HepG2 (cell line): ENCODE measurements at regions not wholly inside any gene's neighbourhood (a gene's known extent, or its start where the extent isn't known, plus 50 kb on each side); places are given as distances from the start of the nearest gene placed in this dataset.

Experiments used
- EZH2 ChIP-seq: conservative IDR thresholded peaks from 2 replicates; pipeline ENCODE4 v1.6.1; 2012; ENCODE audit warnings: mild to moderate bottlenecking, low read depth, low read length, moderate library complexity
- FOXM1 ChIP-seq: sonication (generic); formaldehyde crosslinking; IDR thresholded peaks from 2 replicates; pipeline ENCODE4 v1.5.0; 2020; ENCODE audit warnings: missing genetic modification reagents
- JARID2 ChIP-seq: sonication (generic); formaldehyde crosslinking; IDR thresholded peaks from 2 replicates; pipeline ENCODE4 v1.8.1; 2023; ENCODE audit warnings: missing genetic modification reagents, inconsistent platforms; ENCODE audit not compliant: insufficient replicate concordance
- JUNB ChIP-seq: sonication (generic); formaldehyde crosslinking; IDR thresholded peaks from 2 replicates; pipeline ENCODE4 v1.8.0; 2022; ENCODE audit warnings: missing genetic modification reagents, mild to moderate bottlenecking, borderline replicate concordance
- NONO ChIP-seq, 2 experiments: fragments of 450-650 bp in 1 of 2; sonication (generic) in 1 of 2; formaldehyde crosslinking in 1 of 2; IDR thresholded peaks in 1 of 2; conservative IDR thresholded peaks in 1 of 2; 2 replicates each; pipeline versions ENCODE4 v1.6.1 to v1.8.0; 2017 to 2022; ENCODE audit warnings: mild to moderate bottlenecking in 1 of 2, missing genetic modification reagents in 1 of 2, moderate library complexity in 1 of 2
- POLR2AphosphoS5 ChIP-seq: IDR thresholded peaks from 2 replicates; pipeline ENCODE4 v1.6.1; 2012; ENCODE audit warnings: low read depth, low read length
- RFX1 ChIP-seq: fragments of 450-650 bp; IDR thresholded peaks from 2 replicates; pipeline ENCODE4 v1.6.1; 2017
- TAF1 ChIP-seq: sonication (generic); formaldehyde crosslinking; IDR thresholded peaks from 2 replicates; pipeline ENCODE4 v1.4.0; 2020; ENCODE audit warnings: missing genetic modification reagents
- TCF7L2 ChIP-seq: IDR thresholded peaks from 2 replicates; pipeline ENCODE4 v1.6.1; 2011; ENCODE audit warnings: mild to moderate bottlenecking, low read depth, low read length, moderate library complexity
- ZNF333 ChIP-seq: sonication (generic); formaldehyde crosslinking; IDR thresholded peaks from 2 replicates; pipeline ENCODE4 v1.4.0; 2020; ENCODE audit warnings: mild to moderate bottlenecking, missing genetic modification reagents, borderline replicate concordance
- ZNF547 ChIP-seq: sonication (generic); formaldehyde crosslinking; IDR thresholded peaks from 2 replicates; pipeline ENCODE4 v1.5.1; 2020; ENCODE audit warnings: mild to moderate bottlenecking, missing genetic modification reagents
- TF ChIP-seq, protein P1 (sequence below): sonication (generic); formaldehyde crosslinking; IDR thresholded peaks from 2 replicates; pipeline ENCODE4 v1.5.0; 2020; ENCODE audit warnings: mild to moderate bottlenecking, missing genetic modification reagents, moderate library complexity
- TF ChIP-seq, protein P2 (sequence below): sonication (generic); formaldehyde crosslinking; IDR thresholded peaks from 2 replicates; pipeline ENCODE4 v1.4.0; 2020; ENCODE audit warnings: missing genetic modification reagents
- TF ChIP-seq, protein P3 (sequence below): sonication (generic); formaldehyde crosslinking; IDR thresholded peaks from 2 replicates; pipeline ENCODE4 v1.9.0; 2021; ENCODE audit warnings: missing genetic modification reagents, borderline replicate concordance

DNA sequence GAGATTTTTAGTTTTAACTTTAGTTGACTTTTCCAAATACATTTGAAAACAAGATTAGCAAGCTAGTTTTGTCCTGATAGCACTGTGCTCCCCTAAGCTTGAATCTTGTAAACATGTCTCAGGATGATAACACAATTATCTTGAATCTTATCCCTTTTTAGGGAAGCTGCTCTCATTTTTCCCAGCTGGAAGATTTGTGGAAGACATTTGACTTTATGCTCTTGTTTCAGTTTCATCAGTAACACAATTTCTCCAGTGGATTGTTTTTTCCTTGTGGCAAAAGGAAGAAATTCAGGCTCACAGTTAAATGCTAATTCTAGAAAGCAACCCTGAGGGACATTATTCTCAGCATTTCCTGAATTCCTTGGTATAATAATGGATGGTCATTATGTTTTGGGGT lies 88.8 kb downstream of the CDC7 start:
- TF ChIP-seq, protein P1, sequence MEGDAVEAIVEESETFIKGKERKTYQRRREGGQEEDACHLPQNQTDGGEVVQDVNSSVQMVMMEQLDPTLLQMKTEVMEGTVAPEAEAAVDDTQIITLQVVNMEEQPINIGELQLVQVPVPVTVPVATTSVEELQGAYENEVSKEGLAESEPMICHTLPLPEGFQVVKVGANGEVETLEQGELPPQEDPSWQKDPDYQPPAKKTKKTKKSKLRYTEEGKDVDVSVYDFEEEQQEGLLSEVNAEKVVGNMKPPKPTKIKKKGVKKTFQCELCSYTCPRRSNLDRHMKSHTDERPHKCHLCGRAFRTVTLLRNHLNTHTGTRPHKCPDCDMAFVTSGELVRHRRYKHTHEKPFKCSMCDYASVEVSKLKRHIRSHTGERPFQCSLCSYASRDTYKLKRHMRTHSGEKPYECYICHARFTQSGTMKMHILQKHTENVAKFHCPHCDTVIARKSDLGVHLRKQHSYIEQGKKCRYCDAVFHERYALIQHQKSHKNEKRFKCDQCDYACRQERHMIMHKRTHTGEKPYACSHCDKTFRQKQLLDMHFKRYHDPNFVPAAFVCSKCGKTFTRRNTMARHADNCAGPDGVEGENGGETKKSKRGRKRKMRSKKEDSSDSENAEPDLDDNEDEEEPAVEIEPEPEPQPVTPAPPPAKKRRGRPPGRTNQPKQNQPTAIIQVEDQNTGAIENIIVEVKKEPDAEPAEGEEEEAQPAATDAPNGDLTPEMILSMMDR (CRISPR knock-in tag): no peak
- TF ChIP-seq TAF1 (CRISPR knock-in tag) (no peak), TCF7L2 (no peak), EZH2 (no peak), ZNF547 (CRISPR knock-in tag) (no peak), JUNB (CRISPR knock-in tag) (no peak), ZNF333 (CRISPR knock-in tag) (no peak), RFX1 (no peak), NONO (IDR thresholded peaks at IDR 0.05) (no peak), NONO (CRISPR knock-in tag; conservative IDR thresholded peaks at IDR 0.05) (no peak), JARID2 (no peak), FOXM1 (CRISPR knock-in tag) (no peak), POLR2AphosphoS5 (no peak)
- TF ChIP-seq, protein P2, sequence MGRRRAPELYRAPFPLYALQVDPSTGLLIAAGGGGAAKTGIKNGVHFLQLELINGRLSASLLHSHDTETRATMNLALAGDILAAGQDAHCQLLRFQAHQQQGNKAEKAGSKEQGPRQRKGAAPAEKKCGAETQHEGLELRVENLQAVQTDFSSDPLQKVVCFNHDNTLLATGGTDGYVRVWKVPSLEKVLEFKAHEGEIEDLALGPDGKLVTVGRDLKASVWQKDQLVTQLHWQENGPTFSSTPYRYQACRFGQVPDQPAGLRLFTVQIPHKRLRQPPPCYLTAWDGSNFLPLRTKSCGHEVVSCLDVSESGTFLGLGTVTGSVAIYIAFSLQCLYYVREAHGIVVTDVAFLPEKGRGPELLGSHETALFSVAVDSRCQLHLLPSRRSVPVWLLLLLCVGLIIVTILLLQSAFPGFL (CRISPR knock-in tag): no peak
- TF ChIP-seq, protein P3, sequence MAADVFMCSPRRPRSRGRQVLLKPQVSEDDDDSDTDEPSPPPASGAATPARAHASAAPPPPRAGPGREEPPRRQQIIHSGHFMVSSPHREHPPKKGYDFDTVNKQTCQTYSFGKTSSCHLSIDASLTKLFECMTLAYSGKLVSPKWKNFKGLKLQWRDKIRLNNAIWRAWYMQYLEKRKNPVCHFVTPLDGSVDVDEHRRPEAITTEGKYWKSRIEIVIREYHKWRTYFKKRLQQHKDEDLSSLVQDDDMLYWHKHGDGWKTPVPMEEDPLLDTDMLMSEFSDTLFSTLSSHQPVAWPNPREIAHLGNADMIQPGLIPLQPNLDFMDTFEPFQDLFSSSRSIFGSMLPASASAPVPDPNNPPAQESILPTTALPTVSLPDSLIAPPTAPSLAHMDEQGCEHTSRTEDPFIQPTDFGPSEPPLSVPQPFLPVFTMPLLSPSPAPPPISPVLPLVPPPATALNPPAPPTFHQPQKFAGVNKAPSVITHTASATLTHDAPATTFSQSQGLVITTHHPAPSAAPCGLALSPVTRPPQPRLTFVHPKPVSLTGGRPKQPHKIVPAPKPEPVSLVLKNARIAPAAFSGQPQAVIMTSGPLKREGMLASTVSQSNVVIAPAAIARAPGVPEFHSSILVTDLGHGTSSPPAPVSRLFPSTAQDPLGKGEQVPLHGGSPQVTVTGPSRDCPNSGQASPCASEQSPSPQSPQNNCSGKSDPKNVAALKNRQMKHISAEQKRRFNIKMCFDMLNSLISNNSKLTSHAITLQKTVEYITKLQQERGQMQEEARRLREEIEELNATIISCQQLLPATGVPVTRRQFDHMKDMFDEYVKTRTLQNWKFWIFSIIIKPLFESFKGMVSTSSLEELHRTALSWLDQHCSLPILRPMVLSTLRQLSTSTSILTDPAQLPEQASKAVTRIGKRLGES: no peak
